BJ (cell line): ENCODE measurements at regions not wholly inside any gene's neighbourhood (a gene's known extent, or its start where the extent isn't known, plus 50 kb on each side); places are given as distances from the start of the nearest gene placed in this dataset.

Experiments
- CTCF ChIA-PET: fragments of 350-600 bp; formaldehyde crosslinking; extraction: SDS; loops from one replicate; lab custom pipeline; 2021; ENCODE audit warnings: antibody characterized with exemption, inconsistent platforms; lab: Yijun Ruan, JAX
- POLR2A ChIA-PET: fragments of 300-600 bp; sonication (Branson Sonifier 250); formaldehyde crosslinking; extraction: SDS; loops from one replicate; lab custom pipeline; 2021; ENCODE audit warnings: antibody characterized with exemption; lab: Charles Lee
- DNase-seq: peaks from one replicate; pipeline ENCODE4 v3.0.0-alpha.2; 2011; ENCODE audit warnings: low read depth
- H3K27me3 ChIP-seq: 2 replicates; pipeline ENCODE4 v1.6.0; 2011; ENCODE audit warnings: low read length; ENCODE audit not compliant: control insufficient read depth, insufficient read depth
- H3K36me3 ChIP-seq: 2 replicates; pipeline ENCODE4 v1.5.1; 2011; ENCODE audit warnings: low read length; ENCODE audit not compliant: control insufficient read depth, insufficient read depth
- H3K4me3 ChIP-seq: 2 replicates; pipeline ENCODE4 v1.5.1; 2011; ENCODE audit warnings: low read depth, mild to moderate bottlenecking, control low read depth, low read length
- TF ChIP-seq, protein P1 (sequence below): IDR thresholded peaks from 2 replicates; pipeline ENCODE4 v1.5.1; 2011; ENCODE audit warnings: low read depth, mild to moderate bottlenecking, control low read depth, inconsistent platforms, low read length, moderate library complexity; ENCODE audit not compliant: insufficient read depth

DNA sequence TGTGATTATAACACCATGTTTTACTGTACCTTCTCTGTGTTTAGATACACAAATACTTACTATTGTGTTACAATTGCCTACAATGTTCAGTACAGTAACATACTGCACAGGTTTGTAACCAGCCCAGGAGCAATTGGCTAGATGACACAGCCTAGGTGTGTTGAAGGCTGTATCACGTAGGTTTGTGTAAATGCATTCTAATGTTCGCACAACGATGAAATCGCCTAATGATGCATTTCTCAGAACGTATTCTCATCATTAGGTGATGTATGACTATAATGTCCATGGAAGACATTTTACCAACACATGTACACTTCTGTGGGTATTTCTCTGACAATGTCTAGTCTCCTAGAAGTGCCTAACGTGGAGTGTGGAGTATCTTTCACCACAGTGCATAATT lies 165.9 kb upstream of the KLF7 start:
- ChIA-PET CTCF (no interaction called here), POLR2A (no interaction called here)
- DNase-seq = no peak
- TF ChIP-seq, protein P1, sequence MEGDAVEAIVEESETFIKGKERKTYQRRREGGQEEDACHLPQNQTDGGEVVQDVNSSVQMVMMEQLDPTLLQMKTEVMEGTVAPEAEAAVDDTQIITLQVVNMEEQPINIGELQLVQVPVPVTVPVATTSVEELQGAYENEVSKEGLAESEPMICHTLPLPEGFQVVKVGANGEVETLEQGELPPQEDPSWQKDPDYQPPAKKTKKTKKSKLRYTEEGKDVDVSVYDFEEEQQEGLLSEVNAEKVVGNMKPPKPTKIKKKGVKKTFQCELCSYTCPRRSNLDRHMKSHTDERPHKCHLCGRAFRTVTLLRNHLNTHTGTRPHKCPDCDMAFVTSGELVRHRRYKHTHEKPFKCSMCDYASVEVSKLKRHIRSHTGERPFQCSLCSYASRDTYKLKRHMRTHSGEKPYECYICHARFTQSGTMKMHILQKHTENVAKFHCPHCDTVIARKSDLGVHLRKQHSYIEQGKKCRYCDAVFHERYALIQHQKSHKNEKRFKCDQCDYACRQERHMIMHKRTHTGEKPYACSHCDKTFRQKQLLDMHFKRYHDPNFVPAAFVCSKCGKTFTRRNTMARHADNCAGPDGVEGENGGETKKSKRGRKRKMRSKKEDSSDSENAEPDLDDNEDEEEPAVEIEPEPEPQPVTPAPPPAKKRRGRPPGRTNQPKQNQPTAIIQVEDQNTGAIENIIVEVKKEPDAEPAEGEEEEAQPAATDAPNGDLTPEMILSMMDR = no peak
- Histone ChIP-seq H3K4me3 (no peak overlapping the region), H3K36me3 (no peaks in the 10 kb centered on the region), H3K27me3 (no peaks in the 10 kb centered on the region)

DNA sequence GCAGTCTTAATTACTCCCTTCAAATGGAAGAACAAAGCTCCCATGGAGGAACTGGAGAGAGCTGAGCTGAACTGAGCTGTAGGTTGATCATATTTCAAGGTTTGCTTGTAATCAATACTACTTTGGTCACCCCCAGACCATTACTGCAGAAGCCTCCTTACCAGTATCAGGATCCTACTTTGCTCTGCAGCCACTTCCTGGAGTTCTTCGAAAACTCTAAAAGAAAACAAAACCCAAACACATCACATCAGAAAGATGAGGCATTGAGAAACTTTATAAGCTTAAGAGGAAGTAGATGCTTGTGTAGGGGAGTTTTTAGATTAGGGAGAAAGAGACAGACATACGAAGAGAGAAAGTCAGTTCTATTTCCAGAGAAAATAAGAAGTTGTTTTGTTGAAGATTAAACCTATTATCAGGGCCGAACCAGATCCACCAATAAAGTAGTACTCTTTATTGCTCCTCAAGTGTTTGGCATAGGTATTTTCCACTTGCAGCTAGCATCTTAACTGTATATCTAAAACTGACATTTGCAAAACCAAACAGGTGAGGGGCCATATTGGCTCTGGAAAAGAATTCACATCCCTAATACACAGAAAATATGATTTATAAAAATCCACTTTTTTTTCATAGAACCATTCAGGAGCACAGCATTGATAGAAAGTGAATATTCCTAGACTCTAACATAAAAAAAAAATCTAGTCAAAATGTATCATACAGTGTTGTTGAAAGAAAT lies 166.9 kb upstream of the KLF7 start:
- ChIA-PET POLR2A (no interaction called here), CTCF (interaction anchor here (1.2 kb wide), 1 partner anchor 353 kb away, joined by 4 read pairs; no protein-coding TSS in a partner anchor)
- TF ChIP-seq, protein P1 = no peak
- Histone ChIP-seq H3K27me3 (no peaks in the 10 kb centered on the region), H3K36me3 (no peaks in the 10 kb centered on the region), H3K4me3 (no peak overlapping the region)
- no peak for DNase-seq

DNA sequence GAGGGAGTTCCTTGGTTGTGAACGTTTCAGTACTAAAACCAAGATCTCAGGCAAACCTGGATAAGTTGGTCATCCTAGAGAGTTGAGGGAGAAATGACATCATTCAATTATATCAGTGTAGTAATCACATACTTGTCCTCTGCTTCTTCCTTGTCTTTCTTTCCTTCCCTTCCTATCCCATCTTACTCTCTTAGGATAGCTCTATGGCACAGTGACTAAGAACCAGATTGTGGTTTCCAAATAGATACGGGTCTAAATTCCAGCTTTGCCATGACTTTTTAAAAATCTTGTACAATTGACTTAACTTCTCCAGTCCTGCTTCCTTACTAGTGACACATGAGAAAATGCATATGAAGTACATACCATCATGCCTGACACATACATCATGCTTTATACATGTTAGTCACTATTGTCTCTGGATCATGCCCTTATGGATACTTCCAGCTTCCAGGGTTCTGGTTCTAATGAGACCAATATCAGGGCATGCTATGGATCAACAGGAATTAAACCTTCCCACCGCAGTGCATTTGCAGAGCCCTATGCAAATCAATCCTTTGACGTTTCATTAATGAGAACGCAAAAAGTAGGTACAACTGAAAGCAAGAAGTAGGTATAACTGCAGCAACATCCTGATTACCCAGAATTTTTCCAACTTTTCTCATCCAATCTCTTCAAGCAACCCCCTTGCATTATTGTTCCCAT lies 168.0 kb upstream of the KLF7 start:
- no peak for DNase-seq
- no peaks in the 10 kb centered on the region for H3K27me3 ChIP-seq
- H3K4me3 ChIP-seq = no peak overlapping the region
- POLR2A ChIA-PET = interaction anchor here (0.6 to 1.7 kb wide), 3 partner anchors 75 to 488 kb away, joined by 3 to 4 read pairs (median 3); partner anchors contain the start of gene KLF7
- TF ChIP-seq, protein P1 = no peak
- CTCF ChIA-PET = interaction anchor here (1.0 to 1.2 kb wide), 2 partner anchors 8 to 354 kb away, joined by 3 to 4 read pairs; no protein-coding TSS in a partner anchor
- no peaks in the 10 kb centered on the region for H3K36me3 ChIP-seq

DNA sequence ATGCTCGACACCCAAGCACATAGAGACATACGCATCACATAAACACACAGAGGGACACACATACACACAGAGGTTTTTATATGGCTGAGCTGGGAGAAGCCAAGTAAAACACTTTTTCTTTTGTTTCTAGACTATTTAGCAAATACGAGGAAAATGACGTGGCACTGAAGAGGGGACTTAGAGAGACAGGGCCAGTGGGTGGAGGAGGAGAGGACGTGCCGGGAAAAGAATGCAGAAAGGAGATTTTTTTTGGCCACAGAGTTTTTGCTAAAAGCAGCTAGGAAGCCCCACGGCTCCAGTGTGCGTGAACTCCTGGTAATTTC lies 168.5 kb upstream of the KLF7 start:
- CTCF ChIA-PET = interaction anchor here (0.6 to 1.0 kb wide), 2 partner anchors 9 kb away, joined by 3 to 4 read pairs; no protein-coding TSS in a partner anchor
- Histone ChIP-seq H3K27me3 (no peaks in the 10 kb centered on the region), H3K4me3 (peak overlapping the region; percentile 22), H3K36me3 (no peaks in the 10 kb centered on the region)
- TF ChIP-seq, protein P1 = no peak
- POLR2A ChIA-PET = interaction anchor here (0.6 to 1.7 kb wide), 4 partner anchors 76 to 488 kb away, joined by 3 to 4 read pairs (median 3); partner anchors contain the start of gene KLF7
- DNase-seq = no peak
